ENCODE measurements at regions not wholly inside any gene's neighbourhood (a gene's known extent, or its start where the extent isn't known, plus 50 kb on each side); places are given as distances from the start of the nearest gene placed in this dataset.
"Not testable (repeated sequence)": the region's sequence is repeated elsewhere in the genome, so short reads cannot be mapped to it uniquely, and the experiment has no call there.

DNA sequence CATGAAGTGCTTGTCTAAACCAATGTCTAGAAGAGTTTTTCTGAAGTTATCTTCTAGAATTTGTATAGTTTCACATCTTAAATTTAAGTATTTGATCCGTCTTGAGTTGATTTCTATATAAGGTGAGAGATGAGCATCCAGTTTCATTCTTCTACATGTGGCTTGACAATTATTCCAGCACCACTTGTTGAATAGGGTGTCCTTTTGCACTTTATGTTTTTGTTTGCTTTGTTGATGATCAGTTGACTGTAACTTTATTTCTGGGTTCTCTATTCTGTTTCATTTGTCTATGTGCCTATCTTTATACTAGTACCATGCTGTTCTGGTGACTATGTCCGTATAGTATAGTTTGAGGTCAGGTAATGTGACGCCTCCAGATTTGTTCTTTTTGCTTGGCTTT, 426.6 kb upstream of the CHRM2 start:
- TF ChIP-seq CTCF (IDR thresholded peaks at IDR 0.05), result no peak
- no peaks in the 10 kb centered on the region for H3K9me3 ChIP-seq
- no peaks in the 10 kb centered on the region for H3K36me3 ChIP-seq
- no peaks in the 10 kb centered on the region for H3K4me1 ChIP-seq (ENCODE audit: control insufficient read depth in 1 of 2, insufficient read depth in 1 of 2, low read depth in 1 of 2, low read length in 1 of 2)
- H3K4me3 ChIP-seq (ENCODE audit: low read depth in 1 of 2, low read length in 1 of 2), result no peak overlapping the region
- no peak overlapping the region for H3K27ac ChIP-seq
- H3K27me3 ChIP-seq, result no peaks in the 10 kb centered on the region

DNA sequence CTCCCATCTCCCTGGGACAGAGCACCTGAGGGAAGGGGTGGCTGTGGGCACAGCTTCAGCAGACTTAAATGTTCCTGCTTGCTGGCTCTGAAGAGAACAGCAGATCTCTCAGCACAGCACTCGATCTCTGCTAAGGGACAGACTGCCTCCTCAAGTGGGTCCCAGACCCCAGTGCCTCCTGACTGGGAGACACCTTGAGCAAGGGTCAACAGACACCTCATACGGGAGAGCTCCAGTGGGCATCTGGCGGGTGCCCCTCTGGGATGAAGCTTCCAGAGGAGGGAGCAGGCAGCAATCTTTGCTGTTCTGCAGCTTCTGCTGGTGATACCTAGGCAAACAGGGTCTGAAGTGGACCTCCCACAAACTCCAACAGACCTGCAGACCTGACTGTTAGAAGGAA, 436.7 kb upstream of the CHRM2 start:
- H3K9me3 ChIP-seq; H3K27me3 ChIP-seq; H3K27ac ChIP-seq; H3K36me3 ChIP-seq; H3K4me3 ChIP-seq (ENCODE audit: low read depth in 1 of 2, low read length in 1 of 2); H3K4me1 ChIP-seq (ENCODE audit: control insufficient read depth in 1 of 2, insufficient read depth in 1 of 2, low read depth in 1 of 2, low read length in 1 of 2): not testable (repeated sequence)

DNA sequence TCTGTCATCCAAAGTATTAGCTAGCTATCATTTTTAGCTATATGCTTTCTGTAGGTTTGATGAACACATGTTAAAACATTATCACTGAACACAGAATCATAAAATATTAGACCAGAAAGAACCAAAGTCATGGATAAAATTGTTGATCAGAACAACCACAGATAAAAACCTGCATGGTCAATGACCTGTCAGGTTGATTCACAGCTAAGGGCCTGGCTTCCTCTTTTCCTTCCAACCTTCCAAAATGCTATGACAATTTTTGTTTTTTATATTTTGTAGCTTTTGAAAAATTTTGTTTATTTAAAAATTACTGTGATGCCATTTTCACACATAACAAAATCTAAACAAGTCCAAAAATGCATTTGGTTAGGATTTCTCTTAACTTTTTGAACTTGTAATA, 444.4 kb upstream of the CHRM2 start:
- Histone ChIP-seq H3K27me3 (no peaks in the 10 kb centered on the region), H3K9me3 (no peaks in the 10 kb centered on the region), H3K27ac (no peak overlapping the region), H3K4me1 (ENCODE audit: control insufficient read depth in 1 of 2, insufficient read depth in 1 of 2, low read depth in 1 of 2, low read length in 1 of 2) (no peaks in the 10 kb centered on the region), H3K36me3 (no peaks in the 10 kb centered on the region), H3K4me3 (ENCODE audit: low read depth in 1 of 2, low read length in 1 of 2) (no peak overlapping the region)
- TF ChIP-seq CTCF (IDR thresholded peaks at IDR 0.05), result no peak

- not testable (repeated sequence) for H3K27me3 ChIP-seq, H3K9me3 ChIP-seq, H3K36me3 ChIP-seq
These were observed 442.6 kb upstream of the MTPN start for GRCh38 chr7:136419740-136420139.

GRCh38 chr7:136412952-136413351, 435.8 kb upstream of the MTPN start:
- Histone ChIP-seq H3K9me3 (no peaks in the 10 kb centered on the region), H3K36me3 (no peaks in the 10 kb centered on the region), H3K4me1 (ENCODE audit: control insufficient read depth in 1 of 2, insufficient read depth in 1 of 2, low read depth in 1 of 2, low read length in 1 of 2) (no peaks in the 10 kb centered on the region), H3K27me3 (no peaks in the 10 kb centered on the region), H3K27ac (no peak overlapping the region), H3K4me3 (ENCODE audit: low read depth in 1 of 2, low read length in 1 of 2) (no peak overlapping the region)
- no peak for TF ChIP-seq CTCF (IDR thresholded peaks at IDR 0.05)

More at GRCh38 chr7:136419740-136420139, 442.6 kb upstream of the MTPN start:
- not testable (repeated sequence) for H3K4me3 ChIP-seq (ENCODE audit: low read depth in 1 of 2, low read length in 1 of 2); H3K27ac ChIP-seq; H3K4me1 ChIP-seq (ENCODE audit: control insufficient read depth in 1 of 2, insufficient read depth in 1 of 2, low read depth in 1 of 2, low read length in 1 of 2)

GRCh38 chr7:136405931-136406777, 429.0 kb upstream of the MTPN start:
- Histone ChIP-seq H3K4me3 (ENCODE audit: low read depth in 1 of 2, low read length in 1 of 2) (no peak overlapping the region), H3K9me3 (no peaks in the 10 kb centered on the region), H3K36me3 (no peaks in the 10 kb centered on the region), H3K4me1 (ENCODE audit: control insufficient read depth in 1 of 2, insufficient read depth in 1 of 2, low read depth in 1 of 2, low read length in 1 of 2) (no peaks in the 10 kb centered on the region), H3K27ac (no peak overlapping the region), H3K27me3 (no peaks in the 10 kb centered on the region)
- TF ChIP-seq CTCF (IDR thresholded peaks at IDR 0.05), result peak; percentile 37
